ENCODE measurements at regions not wholly inside any gene's neighbourhood (a gene's known extent, or its start where the extent isn't known, plus 50 kb on each side); places are given as distances from the start of the nearest gene placed in this dataset.
"Not testable (repeated sequence)": the region's sequence is repeated elsewhere in the genome, so short reads cannot be mapped to it uniquely, and the experiment has no call there.

- no peak for DNase-seq (ENCODE audit: low read depth, low spot score)
Measured at GRCh38 chr5:87754009-87754757, 341.5 kb upstream of the CCNH start.

- no peak for DNase-seq (ENCODE audit: low read depth, low spot score)
Measured at GRCh38 chr5:87752362-87752761, 339.6 kb upstream of the CCNH start.

GRCh38 chr5:87751824-87752223 lies 339.1 kb upstream of the CCNH start:
- DNase-seq (ENCODE audit: low read depth, low spot score): no peak

GRCh38 chr5:87746891-87747377 lies 334.2 kb upstream of the CCNH start:
- DNase-seq (ENCODE audit: low read depth, low spot score): no peak

- DNase-seq (ENCODE audit: low read depth, low spot score): no peak
Measured at GRCh38 chr5:87746341-87746740, 333.6 kb upstream of the CCNH start.

GRCh38 chr5:87741881-87742280 lies 329.2 kb upstream of the CCNH start:
- DNase-seq (ENCODE audit: low read depth, low spot score): no peak

GRCh38 chr5:87735923-87736322 lies 323.2 kb upstream of the CCNH start:
- DNase-seq (ENCODE audit: low read depth, low spot score): no peak

GRCh38 chr5:87733897-87734296 lies 321.2 kb upstream of the CCNH start:
- DNase-seq (ENCODE audit: low read depth, low spot score): no peak

GRCh38 chr5:87732875-87733768 lies 320.4 kb upstream of the CCNH start:
- DNase-seq (ENCODE audit: low read depth, low spot score): no peak

GRCh38 chr5:87729781-87730180 lies 317.1 kb upstream of the CCNH start:
- DNase-seq (ENCODE audit: low read depth, low spot score): no peak

- no peak for DNase-seq (ENCODE audit: low read depth, low spot score)
Measured at GRCh38 chr5:87722286-87722685, 309.6 kb upstream of the CCNH start.

- DNase-seq (ENCODE audit: low read depth, low spot score): not testable (repeated sequence)
Measured at GRCh38 chr5:87718224-87718925, 305.6 kb upstream of the CCNH start.

- no peak for DNase-seq (ENCODE audit: low read depth, low spot score)
Measured at GRCh38 chr5:87717761-87718160, 305.0 kb upstream of the CCNH start.

GRCh38 chr5:87705876-87706275 lies 293.1 kb upstream of the CCNH start:
- no peak for DNase-seq (ENCODE audit: low read depth, low spot score)

- DNase-seq (ENCODE audit: low read depth, low spot score): no peak
Measured at GRCh38 chr5:87686975-87687374, 274.2 kb upstream of the CCNH start.

GRCh38 chr5:87686018-87686417 lies 273.3 kb upstream of the CCNH start:
- no peak for DNase-seq (ENCODE audit: low read depth, low spot score)

- DNase-seq (ENCODE audit: low read depth, low spot score): no peak
Measured at GRCh38 chr5:87674235-87674634, 261.5 kb upstream of the CCNH start.

- DNase-seq (ENCODE audit: low read depth, low spot score): no peak
Measured at GRCh38 chr5:87671146-87671545, 258.4 kb upstream of the CCNH start.

GRCh38 chr5:87665166-87665565 lies 252.4 kb upstream of the CCNH start:
- DNase-seq (ENCODE audit: low read depth, low spot score): no peak

GRCh38 chr5:87661784-87662566 lies 249.2 kb upstream of the CCNH start:
- DNase-seq (ENCODE audit: low read depth, low spot score): no peak

GRCh38 chr5:87653242-87653641 lies 240.5 kb upstream of the CCNH start:
- no peak for DNase-seq (ENCODE audit: low read depth, low spot score)

Data from pulmonary artery endothelial cell (primary cell).